IPS DF 6.9 (cell line): ENCODE measurements at regions not wholly inside any gene's neighbourhood (a gene's known extent, or its start where the extent isn't known, plus 50 kb on each side); places are given as distances from the start of the nearest gene placed in this dataset.

ENCODE experiments used
- DNase-seq: peaks from one replicate; pipeline ENCODE4 v3.0.0-alpha.2; 2013; ENCODE audit warnings: low read depth, low spot score
- H3K27ac ChIP-seq: one replicate; pipeline ENCODE4 v1.5.1; 2013; ENCODE audit warnings: low read length, control low read depth
- H3K27me3 ChIP-seq: 2 replicates; pipeline ENCODE4 v1.6.1; 2013; ENCODE audit warnings: mild to moderate bottlenecking, low read length; ENCODE audit not compliant: control insufficient read depth, insufficient read depth
- H3K36me3 ChIP-seq: 2 replicates; pipeline ENCODE4 v1.6.1; 2013; ENCODE audit warnings: low read length; ENCODE audit not compliant: control insufficient read depth, insufficient read depth
- H3K4me1 ChIP-seq: 2 replicates; pipeline ENCODE4 v1.6.1; 2013; ENCODE audit warnings: low read length; ENCODE audit not compliant: control insufficient read depth, insufficient read depth
- H3K4me3 ChIP-seq: 2 replicates; pipeline ENCODE4 v1.5.1; 2013; ENCODE audit warnings: mild to moderate bottlenecking, low read length
- H3K9me3 ChIP-seq: 2 replicates; pipeline ENCODE4 v1.6.1; 2013; ENCODE audit warnings: low read length, inconsistent platforms; ENCODE audit not compliant: control insufficient read depth, insufficient read depth
- WGBS: extraction: QIAGEN DNeasy Blood & Tissue Kit; methylation state at CpG from one replicate; pipeline ENCODE4 v1.1.7; 2013; ENCODE audit warnings: mixed read lengths, missing lambda C conversion rate; ENCODE audit not compliant: insufficient read length, insufficient coverage; 5-methylcytosine and 5-hydroxymethylcytosine counted together

- no peak overlapping the region for H3K27ac ChIP-seq
- no peaks in the 10 kb centered on the region for H3K9me3 ChIP-seq
- no peaks in the 10 kb centered on the region for H3K36me3 ChIP-seq
- no peaks in the 10 kb centered on the region for H3K4me1 ChIP-seq
- DNase-seq: no peak
- H3K27me3 ChIP-seq: no peaks in the 10 kb centered on the region
- WGBS: no CpG with 5 or more reads among the region's 2 CpGs
- H3K4me3 ChIP-seq: no peak overlapping the region
These were observed 136.4 kb upstream of the TAC1 start for GRCh38 chr7:97595439-97595838.

GRCh38 chr7:97601931-97602457 lies 129.9 kb upstream of the TAC1 start:
- no CpG with 5 or more reads among the region's 1 CpG for WGBS
- Histone ChIP-seq H3K4me3 (no peak overlapping the region), H3K9me3 (no peaks in the 10 kb centered on the region), H3K27me3 (no peaks in the 10 kb centered on the region), H3K36me3 (no peaks in the 10 kb centered on the region), H3K4me1 (no peaks in the 10 kb centered on the region), H3K27ac (no peak overlapping the region)
- DNase-seq: no peak

GRCh38 chr7:97620495-97620894 lies 111.4 kb upstream of the TAC1 start:
- Histone ChIP-seq H3K36me3 (no peaks in the 10 kb centered on the region), H3K9me3 (no peaks in the 10 kb centered on the region), H3K4me3 (no peak overlapping the region), H3K4me1 (no peaks in the 10 kb centered on the region), H3K27me3 (no peaks in the 10 kb centered on the region), H3K27ac (no peak overlapping the region)
- WGBS: no CpG with 5 or more reads among the region's 2 CpGs
- DNase-seq: no peak

- DNase-seq: no peak
- no CpG with 5 or more reads among the region's 3 CpGs for whole genome bisulfite sequencing
These were observed 108.6 kb upstream of the TAC1 start for GRCh38 chr7:97623333-97623732.

GRCh38 chr7:97630116-97630515 lies 101.8 kb upstream of the TAC1 start:
- DNase-seq: no peak
- H3K27ac ChIP-seq: no peak overlapping the region
- H3K27me3 ChIP-seq: no peaks in the 10 kb centered on the region
- no peaks in the 10 kb centered on the region for H3K36me3 ChIP-seq
- no peaks in the 10 kb centered on the region for H3K4me1 ChIP-seq
- WGBS: no CpG with 5 or more reads among the region's 1 CpG
- no peak overlapping the region for H3K4me3 ChIP-seq
- H3K9me3 ChIP-seq: no peaks in the 10 kb centered on the region

More at GRCh38 chr7:97623333-97623732, 108.6 kb upstream of the TAC1 start:
- Histone ChIP-seq H3K9me3 (no peaks in the 10 kb centered on the region), H3K27me3 (no peaks in the 10 kb centered on the region), H3K4me1 (no peaks in the 10 kb centered on the region), H3K27ac (no peak overlapping the region), H3K4me3 (no peak overlapping the region), H3K36me3 (no peaks in the 10 kb centered on the region)

GRCh38 chr7:97635622-97636021 lies 96.3 kb upstream of the TAC1 start:
- no peak overlapping the region for H3K27ac ChIP-seq
- no peak for DNase-seq
- no CpG with 5 or more reads among the region's 4 CpGs for WGBS
- no peaks in the 10 kb centered on the region for H3K27me3 ChIP-seq
- H3K4me3 ChIP-seq: no peak overlapping the region
- no peaks in the 10 kb centered on the region for H3K36me3 ChIP-seq
- H3K9me3 ChIP-seq: no peaks in the 10 kb centered on the region
- no peaks in the 10 kb centered on the region for H3K4me1 ChIP-seq

- Histone ChIP-seq H3K27ac (no peak overlapping the region), H3K36me3 (no peaks in the 10 kb centered on the region), H3K27me3 (no peaks in the 10 kb centered on the region), H3K9me3 (no peaks in the 10 kb centered on the region), H3K4me3 (no peak overlapping the region), H3K4me1 (no peaks in the 10 kb centered on the region)
- no peak for DNase-seq
These were observed 92.8 kb upstream of the TAC1 start for GRCh38 chr7:97639036-97639435.

GRCh38 chr7:97659363-97660045 lies 72.4 kb upstream of the TAC1 start:
- no peaks in the 10 kb centered on the region for H3K9me3 ChIP-seq
- H3K27ac ChIP-seq: no peak overlapping the region
- H3K4me3 ChIP-seq: no peak overlapping the region
- no CpG with 5 or more reads among the region's 3 CpGs for WGBS
- H3K27me3 ChIP-seq: no peaks in the 10 kb centered on the region
- no peaks in the 10 kb centered on the region for H3K4me1 ChIP-seq
- no peaks in the 10 kb centered on the region for H3K36me3 ChIP-seq
- no peak for DNase-seq

- Histone ChIP-seq H3K36me3 (no peaks in the 10 kb centered on the region), H3K9me3 (no peaks in the 10 kb centered on the region), H3K4me3 (no peak overlapping the region), H3K4me1 (no peaks in the 10 kb centered on the region), H3K27me3 (no peaks in the 10 kb centered on the region), H3K27ac (no peak overlapping the region)
- DNase-seq: no peak
- no CpG with 5 or more reads among the region's 1 CpG for WGBS
These were observed 64.5 kb upstream of the TAC1 start for GRCh38 chr7:97667359-97667758.

- no peak for DNase-seq
- Histone ChIP-seq H3K9me3 (no peaks in the 10 kb centered on the region), H3K27me3 (no peaks in the 10 kb centered on the region), H3K36me3 (no peaks in the 10 kb centered on the region), H3K27ac (no peak overlapping the region), H3K4me3 (no peak overlapping the region), H3K4me1 (no peaks in the 10 kb centered on the region)
These were observed 60.3 kb upstream of the TAC1 start for GRCh38 chr7:97671571-97671970.

GRCh38 chr7:97680622-97681021 lies 51.3 kb upstream of the TAC1 start:
- no peak for DNase-seq
- no peaks in the 10 kb centered on the region for H3K9me3 ChIP-seq
- H3K27ac ChIP-seq: no peak overlapping the region
- H3K27me3 ChIP-seq: no peaks in the 10 kb centered on the region
- no peaks in the 10 kb centered on the region for H3K36me3 ChIP-seq
- H3K4me3 ChIP-seq: no peak overlapping the region
- no CpG with 5 or more reads among the region's 1 CpG for WGBS
- no peaks in the 10 kb centered on the region for H3K4me1 ChIP-seq
